DOHH2 (cell line): ENCODE measurements at regions not wholly inside any gene's neighbourhood (a gene's known extent, or its start where the extent isn't known, plus 50 kb on each side); places are given as distances from the start of the nearest gene placed in this dataset.

Source experiments
- CTCF ChIP-seq: fragments of 200-600 bp; sonication (generic); IDR thresholded peaks from one replicate; pipeline ENCODE4 v1.5.1; 2014; ENCODE audit warnings: antibody characterized with exemption, mild to moderate bottlenecking, low read depth, low read length; ENCODE audit not compliant: poor library complexity, severe bottlenecking
- EZH2phosphoT487 ChIP-seq: fragments of 200-600 bp; sonication (generic); IDR thresholded peaks from 2 replicates; pipeline ENCODE4 v1.6.1; 2017; ENCODE audit warnings: borderline replicate concordance, mild to moderate bottlenecking, antibody characterized with exemption, low read length, moderate library complexity, mixed read lengths

DNA sequence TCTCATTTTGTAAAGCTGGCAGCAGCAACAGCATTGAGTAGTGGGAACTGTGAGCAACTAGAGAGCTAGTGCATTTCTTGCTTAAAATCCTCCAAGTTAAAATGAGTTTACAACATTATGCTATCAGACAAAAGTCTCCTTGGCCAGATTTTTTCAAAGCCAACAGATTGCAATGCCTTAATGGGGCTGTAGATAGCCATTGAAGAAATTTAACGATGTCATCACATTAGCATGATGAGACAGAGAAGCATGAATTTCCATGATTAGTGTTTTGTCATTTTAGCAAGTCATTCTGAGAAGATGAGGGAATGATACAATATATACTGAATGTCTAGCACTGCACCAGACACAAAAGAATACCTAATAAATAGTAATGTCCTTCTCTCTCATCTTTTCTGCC is 307.5 kb upstream of the REG3G start:
- no peak for TF ChIP-seq EZH2phosphoT487
- no peak for TF ChIP-seq CTCF
